Prostate gland (tissue), 2 donors: ENCODE measurements at regions not wholly inside any gene's neighbourhood (a gene's known extent, or its start where the extent isn't known, plus 50 kb on each side); places are given as distances from the start of the nearest gene placed in this dataset.
A peak's percentile ranks its signal among the peaks of the same experiment; 100 is the strongest.

Experiments used
- DNase-seq: peaks from one replicate; pipeline ENCODE4 v3.0.0-alpha.2; 2019; ENCODE audit warnings: low spot score
- H3K27ac ChIP-seq, 2 donors: fragments of 200-600 bp; sonication (generic); 2 replicates each; pipeline ENCODE4 v1.5.1; 2017 to 2019
- H3K27me3 ChIP-seq: fragments of 200-600 bp; sonication (generic); replicated peaks from 2 replicates; pipeline ENCODE4 v1.5.1; 2019; ENCODE audit not compliant: insufficient read depth
- H3K36me3 ChIP-seq, 2 donors: fragments of 200-600 bp; sonication (generic); 1 replicate in 1 of 2; 2 replicates in 1 of 2; pipeline versions ENCODE4 v1.5.1 to v1.8.1; 2017 to 2019
- H3K4me1 ChIP-seq: fragments of 200-600 bp; sonication (generic); replicated peaks from 2 replicates; pipeline ENCODE4 v1.5.1; 2019
- H3K4me3 ChIP-seq, 2 donors: fragments of 200-600 bp; sonication (generic); 2 replicates each; pipeline ENCODE4 v1.5.1; 2017 to 2019
- H3K9me3 ChIP-seq: fragments of 200-600 bp; sonication (generic); 2 replicates; pipeline ENCODE4 v1.5.1; 2017
- CTCF ChIP-seq, 4 experiments: fragments of 200-600 bp in 2 of 4; fragments of 450-650 bp in 2 of 4; sonication (generic) in 2 of 4; IDR thresholded peaks; 1 replicate in 3 of 4; 2 replicates in 1 of 4; pipeline ENCODE4 v1.5.1; 2016 to 2019; ENCODE audit warnings: antibody characterized with exemption in 4 of 4, mild to moderate bottlenecking in 2 of 4, moderate library complexity in 2 of 4
- POLR2A ChIP-seq: fragments of 450-650 bp; IDR thresholded peaks from one replicate; pipeline ENCODE4 v1.6.1; 2016; ENCODE audit warnings: antibody characterized with exemption, mild to moderate bottlenecking
- POLR2AphosphoS5 ChIP-seq: sonication (generic); formaldehyde crosslinking; IDR thresholded peaks from one replicate; pipeline ENCODE4 v1.6.1; 2017; ENCODE audit warnings: antibody characterized with exemption
- WGBS: methylation state at CpG from one replicate; pipeline ENCODE4 v1.1.5; 2018; 5-methylcytosine and 5-hydroxymethylcytosine counted together
- intact Hi-C: fragments of 100-400 bp; cut with DNase I; formaldehyde crosslinking; loops from one replicate; pipeline ENCODE4 v1.14.2; 2022

- WGBS: 71% methylated on average over 6 of the region's 6 CpGs
- H3K4me3 ChIP-seq: no peak overlapping the region
- DNase-seq: no peak
- no peaks in the 10 kb centered on the region for H3K9me3 ChIP-seq
- no peaks in the 10 kb centered on the region for H3K27me3 ChIP-seq
- intact Hi-C loops: no loop called here
- H3K27ac ChIP-seq: no peak overlapping the region
- TF ChIP-seq CTCF (IDR thresholded peaks at IDR 0.05) (no peak), POLR2AphosphoS5 (peak; percentile 13)
- no peaks in the 10 kb centered on the region for H3K4me1 ChIP-seq
- H3K36me3 ChIP-seq: no peaks in the 10 kb centered on the region
Measured at GRCh38 chr4:187227907-187228704, 504.4 kb upstream of the FAT1 start.

GRCh38 chr4:187232196-187232595 lies 508.5 kb upstream of the FAT1 start:
- no peaks in the 10 kb centered on the region for H3K27me3 ChIP-seq
- WGBS: 69% methylated on average over 3 of the region's 3 CpGs
- H3K36me3 ChIP-seq: no peaks in the 10 kb centered on the region
- no peak overlapping the region for H3K4me3 ChIP-seq
- DNase-seq: no peak
- intact Hi-C loops: no loop called here
- H3K4me1 ChIP-seq: no peaks in the 10 kb centered on the region
- H3K27ac ChIP-seq: no peak overlapping the region
- H3K9me3 ChIP-seq: no peaks in the 10 kb centered on the region
- no peak for TF ChIP-seq POLR2AphosphoS5
- TF ChIP-seq POLR2A: no peak
- no peak for TF ChIP-seq CTCF (IDR thresholded peaks at IDR 0.05)

- 89% methylated on average over 2 of the region's 2 CpGs for WGBS
- Histone ChIP-seq H3K27ac (no peak overlapping the region), H3K4me3 (no peak overlapping the region), H3K27me3 (no peaks in the 10 kb centered on the region), H3K9me3 (no peaks in the 10 kb centered on the region), H3K4me1 (no peaks in the 10 kb centered on the region), H3K36me3 (no peaks in the 10 kb centered on the region)
- TF ChIP-seq POLR2A: no peak
- TF ChIP-seq CTCF (IDR thresholded peaks at IDR 0.05): no peak
- TF ChIP-seq POLR2AphosphoS5: no peak
- intact Hi-C loops: no loop called here
- no peak for DNase-seq
Measured at GRCh38 chr4:187232796-187233195, 509.1 kb upstream of the FAT1 start.

- no peaks in the 10 kb centered on the region for H3K27me3 ChIP-seq
- H3K4me1 ChIP-seq: no peaks in the 10 kb centered on the region
- intact Hi-C loops: no loop called here
- H3K36me3 ChIP-seq: no peaks in the 10 kb centered on the region
- no peak overlapping the region for H3K4me3 ChIP-seq
- H3K9me3 ChIP-seq: no peaks in the 10 kb centered on the region
- DNase-seq: peak; percentile 49
- no peak overlapping the region for H3K27ac ChIP-seq
- TF ChIP-seq POLR2A (no peak), POLR2AphosphoS5 (peak; percentile 46), CTCF (IDR thresholded peaks at IDR 0.05) (no peak)
- WGBS: 64% methylated on average over 16 of the region's 16 CpGs
Measured at GRCh38 chr4:187235456-187236170, 512.0 kb upstream of the FAT1 start.
